ENCODE measurements at regions not wholly inside any gene's neighbourhood (a gene's known extent, or its start where the extent isn't known, plus 50 kb on each side); places are given as distances from the start of the nearest gene placed in this dataset.

- no peak for DNase-seq (ENCODE audit: low spot score in 2 of 2)
- Mint-ChIP-seq H3K4me3 (no peak overlapping the region), H3K27ac (no peak overlapping the region), H3K9me3 (no peaks in the 10 kb centered on the region), H3K4me1 (peaks cover 31% of the 10 kb centered on the region), H3K36me3 (peaks cover 6% of the 10 kb centered on the region)
- no peak for ATAC-seq
Observed at GRCh38 chr6:149267513-149268043, 49.9 kb upstream of the TAB2 start.

Measured in stimulated activated effector memory CD8-positive, alpha-beta T cell treated with anti-CD3 and anti-CD28 coated beads, Interleukin-12 subunit alpha, Interleukin-12 subunit beta, amount 100 ng/mL, for 72 hours (primary cell).